GM19397 (cell line): ENCODE measurements at regions not wholly inside any gene's neighbourhood (a gene's known extent, or its start where the extent isn't known, plus 50 kb on each side); places are given as distances from the start of the nearest gene placed in this dataset.

ENCODE experiments used
- ATAC-seq: cut with Tn5 transposase; IDR thresholded peaks from one replicate; pipeline ENCODE4 v1.9.1; 2021; ENCODE audit warnings: mild to moderate bottlenecking, moderate library complexity; ENCODE audit not compliant: unreplicated experiment

DNA sequence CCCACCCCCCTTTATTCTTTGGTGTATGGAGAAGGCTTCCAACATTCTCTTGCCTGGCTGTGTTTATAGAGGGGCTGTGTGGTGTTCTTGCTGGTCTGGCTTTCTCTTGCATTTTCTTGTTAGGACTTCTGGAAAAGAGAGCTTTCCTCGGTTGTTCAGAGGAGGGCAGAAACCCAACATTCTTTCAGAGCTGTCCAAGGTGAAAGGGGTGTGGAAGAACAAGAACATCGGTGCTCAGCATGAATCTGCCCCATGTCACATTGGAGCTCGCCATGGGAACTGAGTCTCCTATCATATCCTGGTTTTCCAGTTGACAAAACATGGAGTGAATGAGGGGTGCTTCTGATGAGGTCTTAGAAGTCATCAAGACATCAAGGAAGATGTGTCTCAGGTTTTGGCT is 281.8 kb downstream of the RNF144B start:
- no peak for ATAC-seq

DNA sequence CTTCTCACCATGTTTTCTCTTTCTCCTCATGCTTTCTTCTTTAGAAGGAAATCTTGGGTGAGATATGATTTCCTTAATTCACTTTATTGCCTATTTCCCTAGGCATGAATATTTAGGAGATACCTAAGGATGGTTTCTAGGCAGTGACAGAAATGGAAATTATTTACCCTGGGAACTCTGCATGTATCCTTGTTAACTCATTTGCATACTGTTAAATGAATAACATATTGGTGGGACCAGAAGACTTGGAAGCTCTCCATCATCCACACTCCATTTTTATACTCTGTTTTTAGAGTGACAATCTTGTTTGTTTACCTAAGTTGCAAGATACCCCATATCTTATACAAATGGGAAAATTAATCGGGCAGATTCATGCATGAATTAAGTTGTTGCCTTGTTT is 285.7 kb downstream of the RNF144B start:
- no peak for ATAC-seq

GRCh38 chr6:18674346-18674745 is 287.2 kb downstream of the RNF144B start:
- no peak for ATAC-seq

- ATAC-seq = no peak
These were observed 288.7 kb downstream of the RNF144B start for GRCh38 chr6:18675881-18676280.

DNA sequence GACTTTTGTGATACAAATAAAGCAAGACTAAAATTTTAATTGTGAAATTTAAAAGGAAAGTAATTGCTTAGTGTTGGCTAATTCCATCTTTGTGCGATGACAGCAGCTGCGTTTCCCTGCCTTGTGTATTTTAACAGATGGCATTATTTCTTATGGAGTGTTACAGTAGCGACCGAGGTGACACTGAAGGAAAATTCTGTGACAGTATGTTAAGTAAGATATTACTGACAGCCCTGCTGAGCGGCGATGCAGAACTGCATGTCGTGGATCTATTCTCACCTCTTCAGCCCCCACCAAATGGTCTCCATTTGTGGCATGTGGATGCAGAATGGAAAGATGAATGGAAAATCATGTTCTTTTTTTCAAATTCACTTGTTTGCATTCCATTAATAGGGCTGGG is 289.4 kb downstream of the RNF144B start:
- ATAC-seq = no peak

- ATAC-seq = no peak
These were observed 293.7 kb downstream of the RNF144B start for GRCh38 chr6:18680842-18681241.

DNA sequence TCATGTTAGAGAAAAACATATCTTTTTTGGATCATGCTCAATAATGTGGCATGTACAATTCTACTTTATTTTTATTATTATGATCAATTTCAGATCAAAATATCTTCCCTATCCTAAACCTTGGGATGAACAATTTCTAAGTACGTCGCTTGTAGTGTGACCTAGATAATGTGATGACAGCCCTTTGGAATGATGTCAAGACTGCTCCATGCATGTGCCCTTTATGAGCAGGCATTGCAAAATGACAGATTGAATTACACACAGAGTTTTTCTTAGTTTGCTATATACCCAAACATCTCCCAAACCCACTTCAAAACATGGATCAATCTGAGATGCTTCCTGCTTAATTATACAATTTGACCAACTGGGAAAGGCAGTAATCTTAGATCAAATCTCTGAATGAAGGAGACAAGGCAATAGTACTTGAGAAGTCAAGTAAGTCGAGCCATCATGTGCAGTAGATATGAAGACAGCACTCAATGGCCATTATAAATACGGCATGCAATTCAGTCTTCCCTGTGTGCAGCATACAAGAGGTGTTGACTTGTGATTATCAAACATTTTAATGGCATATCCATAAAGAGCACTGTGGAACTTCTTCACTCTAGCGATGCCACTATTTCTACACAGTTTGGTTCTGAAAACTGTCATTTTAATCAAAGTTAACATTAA is 294.8 kb downstream of the RNF144B start:
- ATAC-seq = no peak

GRCh38 chr6:18684343-18684742 is 297.2 kb downstream of the RNF144B start:
- ATAC-seq = no peak

- ATAC-seq = no peak
These were observed 306.0 kb downstream of the RNF144B start for GRCh38 chr6:18692929-18693685.

- no peak for ATAC-seq
These were observed 306.7 kb downstream of the RNF144B start for GRCh38 chr6:18693881-18694280.

DNA sequence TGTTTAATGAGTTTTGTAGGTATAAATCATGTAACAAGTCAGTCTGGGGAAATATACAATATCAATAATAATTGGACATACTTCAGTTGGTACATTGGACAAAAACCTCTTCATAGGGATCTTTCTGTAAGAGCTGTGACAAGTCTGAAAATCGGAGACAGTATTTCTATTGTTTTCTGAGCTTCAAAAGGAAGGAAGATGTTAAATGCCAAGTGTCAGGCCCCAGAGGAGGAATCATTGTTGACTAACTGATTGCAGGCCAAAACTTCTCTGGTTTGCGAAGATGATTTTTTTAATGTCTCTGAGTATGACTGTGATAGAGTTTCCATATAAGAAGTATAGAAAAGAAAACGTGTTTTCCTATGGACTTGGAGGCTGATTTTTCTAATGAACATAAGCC is 316.4 kb downstream of the RNF144B start:
- no peak for ATAC-seq

GRCh38 chr6:18707714-18708439 is 320.7 kb downstream of the RNF144B start:
- no peak for ATAC-seq

DNA sequence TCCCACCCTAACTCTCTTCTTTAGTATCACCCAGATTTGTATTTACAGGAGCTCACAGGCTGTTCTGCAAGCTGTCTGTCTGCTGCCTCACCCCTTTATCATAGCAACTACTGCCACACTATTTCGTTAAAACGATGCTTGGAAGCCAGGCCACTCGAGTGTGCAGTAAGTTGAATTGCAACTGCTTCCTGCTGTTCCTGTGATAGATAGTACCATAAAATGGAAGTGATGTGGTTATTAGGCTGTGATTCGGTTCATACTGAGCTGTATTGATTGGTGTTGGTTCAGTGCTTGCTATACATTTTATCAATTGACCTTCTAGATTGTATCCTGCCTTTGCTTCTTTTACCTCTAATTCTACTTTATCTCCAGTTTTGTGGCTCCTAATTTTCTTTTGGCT is 325.4 kb downstream of the RNF144B start:
- ATAC-seq = no peak

- no peak for ATAC-seq
These were observed 332.9 kb downstream of the RNF144B start for GRCh38 chr6:18720075-18720474.

DNA sequence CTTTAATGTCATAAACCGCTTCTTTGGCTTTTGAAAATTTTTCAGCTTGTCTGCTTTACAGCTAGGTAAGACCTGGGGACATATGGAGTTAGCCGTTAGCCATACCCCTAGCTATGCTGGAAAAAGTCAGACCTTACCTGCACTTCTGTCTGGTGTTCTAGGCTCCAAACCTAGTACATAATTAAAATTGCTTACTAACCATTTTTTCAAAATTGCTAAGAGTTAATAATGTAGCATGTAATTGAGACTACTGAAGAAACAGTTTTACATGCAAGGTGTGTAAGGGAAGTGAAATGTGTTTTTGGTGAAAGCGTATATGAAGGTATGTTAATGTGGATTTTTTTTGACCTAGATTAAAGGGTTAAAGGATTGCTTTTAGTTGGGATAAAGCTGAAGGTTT is 336.9 kb downstream of the RNF144B start:
- no peak for ATAC-seq

DNA sequence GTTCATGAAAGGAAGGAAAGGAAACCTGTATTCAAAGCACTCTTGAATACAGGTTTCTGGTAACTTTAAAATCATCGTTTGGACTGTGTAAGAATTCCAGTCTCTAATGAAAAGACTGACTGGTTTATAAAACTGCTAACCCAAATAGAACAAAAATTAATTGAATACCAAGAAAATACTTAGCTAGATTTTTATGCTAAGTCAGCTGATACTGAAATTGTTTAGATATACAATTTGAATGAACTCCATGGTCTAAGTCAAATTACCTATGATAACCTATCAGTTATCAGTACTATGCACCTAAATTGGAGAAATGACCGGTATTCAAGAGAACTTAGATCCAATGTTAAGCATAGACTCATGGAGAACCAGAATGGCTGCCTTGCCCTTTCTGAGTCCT is 338.3 kb downstream of the RNF144B start:
- ATAC-seq = no peak

DNA sequence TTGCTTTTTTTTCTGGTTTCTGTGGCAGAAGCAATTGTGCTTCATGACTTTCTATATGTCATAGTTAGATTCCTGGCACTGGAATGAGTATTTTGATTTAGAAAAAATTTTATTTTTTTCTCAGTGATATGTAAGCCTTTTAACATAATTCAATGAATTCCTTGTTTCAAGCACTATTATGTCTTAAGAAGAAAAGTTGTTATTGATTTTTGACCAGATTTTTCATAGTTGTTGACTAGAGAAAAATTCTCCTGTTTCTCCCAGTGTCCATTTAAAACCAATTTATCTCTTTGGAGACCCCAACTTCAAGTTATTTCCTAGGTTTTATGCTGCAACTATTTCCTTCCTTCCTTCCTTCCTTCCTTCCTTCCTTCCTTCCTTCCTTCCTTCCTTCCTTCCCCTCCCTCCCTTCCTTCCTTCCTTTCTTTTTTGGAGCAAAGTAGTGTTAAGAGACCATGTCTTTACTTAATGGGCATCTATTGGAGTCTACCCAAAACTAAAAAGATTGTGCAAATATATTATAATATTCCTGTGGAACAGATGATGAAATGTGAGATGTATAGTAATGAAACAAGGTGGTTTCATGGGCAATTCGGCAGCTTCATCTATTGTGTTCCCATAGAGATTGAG is 346.9 kb downstream of the RNF144B start:
- no peak for ATAC-seq

DNA sequence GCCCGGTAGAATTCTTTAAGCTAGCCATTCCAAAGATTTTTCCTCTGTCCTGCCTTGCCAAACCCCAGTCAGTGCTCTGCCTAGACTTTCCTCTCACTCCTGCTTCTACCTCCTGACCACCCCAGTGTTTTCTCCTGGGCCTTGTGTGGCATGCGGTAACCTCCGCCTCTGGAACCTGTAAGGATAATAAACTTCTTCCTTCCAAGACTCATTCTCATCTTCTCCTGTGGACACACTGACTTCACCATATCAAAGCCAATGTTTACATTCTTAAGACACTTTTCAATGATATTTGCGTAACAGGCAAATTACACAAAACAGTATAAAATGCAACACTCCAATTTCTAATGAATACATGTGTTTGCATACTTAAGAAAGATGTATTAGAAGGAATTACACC is 354.6 kb downstream of the RNF144B start:
- ATAC-seq = no peak

GRCh38 chr6:18742406-18742805 is 355.3 kb downstream of the RNF144B start:
- ATAC-seq = no peak

DNA sequence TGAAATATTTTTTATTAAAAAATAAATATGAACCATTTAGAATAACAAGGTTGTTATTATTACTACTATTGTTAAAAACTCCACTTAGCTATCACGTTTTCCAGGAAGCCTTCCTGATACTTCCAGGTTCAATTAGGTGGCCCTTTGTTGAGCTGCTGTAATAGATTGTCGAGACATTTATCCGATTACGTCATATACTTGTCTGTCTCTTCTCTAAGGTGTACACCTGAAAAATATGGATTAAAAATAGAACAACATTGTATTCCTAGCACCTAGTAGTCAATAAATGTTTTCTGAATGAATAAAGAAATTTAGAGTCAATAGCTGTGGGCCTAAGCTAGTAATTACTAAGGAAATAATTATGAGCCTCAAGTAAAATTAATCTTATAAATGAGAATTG is 359.6 kb downstream of the RNF144B start:
- no peak for ATAC-seq

DNA sequence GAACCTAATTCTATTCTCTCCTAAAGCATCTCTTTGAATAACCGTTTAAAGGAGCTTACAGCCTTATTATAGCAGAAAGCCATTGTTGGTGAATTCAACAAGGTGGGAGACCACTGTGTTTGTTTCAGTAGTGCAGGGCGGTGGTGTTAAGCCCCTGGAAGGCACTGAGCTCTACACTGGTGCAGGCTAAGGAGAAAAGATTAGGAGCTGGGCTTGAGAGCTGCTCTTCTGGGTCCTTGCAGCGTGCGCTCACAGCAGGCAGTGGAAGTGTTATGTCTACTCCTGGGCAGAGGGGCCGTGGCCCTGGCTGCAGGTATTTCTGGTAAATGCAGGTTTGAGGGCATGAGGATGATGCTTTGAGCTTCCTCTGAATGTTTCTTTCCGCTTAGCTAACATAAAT is 361.2 kb downstream of the RNF144B start:
- no peak for ATAC-seq
